Muscle layer of colon (tissue), 2 donors: ENCODE measurements at regions not wholly inside any gene's neighbourhood (a gene's known extent, or its start where the extent isn't known, plus 50 kb on each side); places are given as distances from the start of the nearest gene placed in this dataset.

Experiments used
- H3K27ac ChIP-seq: one replicate; pipeline ENCODE4 v1.7.0; 2013; ENCODE audit warnings: low read depth, mild to moderate bottlenecking, low read length, moderate library complexity
- H3K27me3 ChIP-seq, 2 donors: one replicate each; pipeline ENCODE4 v1.7.0; 2013; ENCODE audit warnings: low read length in 2 of 2, mild to moderate bottlenecking in 2 of 2; ENCODE audit not compliant: insufficient read depth in 2 of 2, control insufficient read depth in 1 of 2
- H3K36me3 ChIP-seq: one replicate; pipeline ENCODE4 v1.7.0; 2013; ENCODE audit warnings: mild to moderate bottlenecking, low read length; ENCODE audit not compliant: insufficient read depth
- H3K4me1 ChIP-seq: one replicate; pipeline ENCODE4 v1.7.0; 2013; ENCODE audit warnings: mild to moderate bottlenecking, low read length; ENCODE audit not compliant: insufficient read depth
- H3K4me3 ChIP-seq, 2 donors: one replicate each; pipeline ENCODE4 v1.7.0; 2013; ENCODE audit warnings: low read length in 2 of 2, low read depth in 1 of 2, mild to moderate bottlenecking in 1 of 2, moderate library complexity in 1 of 2
- H3K9ac ChIP-seq: one replicate; pipeline ENCODE4 v1.7.0; 2013; ENCODE audit warnings: low read length
- H3K9me3 ChIP-seq: one replicate; pipeline ENCODE4 v1.7.0; 2013; ENCODE audit warnings: mild to moderate bottlenecking, low read length
- donor health status: abdominal sarcoma.
- donor health status: Adenocarcinoma of cecum.

DNA sequence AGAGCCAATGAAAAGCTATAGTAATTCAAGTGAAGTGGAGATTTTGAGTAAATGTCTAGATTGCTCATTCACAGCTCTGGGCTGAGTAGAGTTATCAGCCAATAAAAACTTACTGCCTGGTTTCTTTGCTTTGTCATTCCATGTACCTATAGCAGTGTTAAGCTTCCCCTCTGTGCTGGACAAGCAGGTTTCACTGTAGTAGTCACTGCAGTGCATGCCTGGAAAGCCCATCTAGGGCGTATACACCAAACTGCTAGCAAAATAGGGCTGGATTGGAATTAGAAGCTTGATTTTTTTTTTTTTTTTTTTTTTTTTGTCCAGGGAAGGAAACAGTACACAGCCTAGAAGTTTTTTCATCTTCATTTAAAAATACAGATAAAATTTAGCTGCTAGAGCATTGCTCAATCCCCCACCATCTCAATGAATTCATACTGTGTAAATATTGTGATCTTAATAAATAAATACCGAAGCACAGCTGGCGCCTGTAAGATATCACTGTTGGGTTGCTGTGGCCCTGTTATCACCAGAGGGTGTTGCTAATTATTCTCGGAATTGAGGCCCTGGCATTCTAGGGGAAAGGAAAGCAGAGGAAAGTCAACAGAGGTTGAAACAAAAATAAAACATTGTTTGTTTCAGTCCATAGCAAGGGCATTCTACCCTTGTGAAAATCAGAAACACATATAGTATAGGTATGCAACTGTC, 968.5 kb upstream of the GJE1 start:
- Histone ChIP-seq H3K27ac (no peak overlapping the region), H3K4me3 (no peak overlapping the region), H3K36me3 (no peaks in the 10 kb centered on the region), H3K4me1 (peaks cover 4% of the 10 kb centered on the region), H3K9me3 (no peaks in the 10 kb centered on the region), H3K9ac (no peak overlapping the region), H3K27me3 (no peaks in the 10 kb centered on the region)

DNA sequence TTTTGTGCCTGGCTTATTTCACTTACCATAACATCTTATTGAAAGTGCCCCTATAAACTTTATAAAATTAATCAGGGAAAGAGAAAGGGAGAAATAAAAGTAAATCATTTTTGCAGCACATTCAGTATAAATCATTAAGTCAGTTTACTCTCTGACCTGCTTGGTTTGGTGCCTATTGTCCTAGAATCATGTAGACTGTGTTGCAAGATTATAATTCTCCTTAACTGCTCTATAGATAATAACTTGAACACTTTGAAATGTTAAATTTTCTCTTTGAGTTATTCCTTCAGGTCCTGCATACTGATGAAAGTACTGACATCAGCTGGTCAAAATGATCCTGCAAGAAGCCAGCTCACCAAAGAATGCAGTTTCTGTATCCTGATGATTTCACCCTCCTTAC, 969.6 kb upstream of the GJE1 start:
- Histone ChIP-seq H3K9ac (no peak overlapping the region), H3K4me1 (peaks cover 7% of the 10 kb centered on the region), H3K9me3 (no peaks in the 10 kb centered on the region), H3K27ac (no peak overlapping the region), H3K27me3 (no peaks in the 10 kb centered on the region), H3K4me3 (no peak overlapping the region), H3K36me3 (no peaks in the 10 kb centered on the region)

GRCh38 chr6:141158740-141159139, 974.0 kb upstream of the GJE1 start:
- H3K27ac ChIP-seq, result no peak overlapping the region
- no peaks in the 10 kb centered on the region for H3K27me3 ChIP-seq
- H3K9me3 ChIP-seq, result no peaks in the 10 kb centered on the region
- no peak overlapping the region for H3K4me3 ChIP-seq
- H3K36me3 ChIP-seq, result no peaks in the 10 kb centered on the region
- H3K9ac ChIP-seq, result no peak overlapping the region
- H3K4me1 ChIP-seq, result peaks cover 7% of the 10 kb centered on the region

DNA sequence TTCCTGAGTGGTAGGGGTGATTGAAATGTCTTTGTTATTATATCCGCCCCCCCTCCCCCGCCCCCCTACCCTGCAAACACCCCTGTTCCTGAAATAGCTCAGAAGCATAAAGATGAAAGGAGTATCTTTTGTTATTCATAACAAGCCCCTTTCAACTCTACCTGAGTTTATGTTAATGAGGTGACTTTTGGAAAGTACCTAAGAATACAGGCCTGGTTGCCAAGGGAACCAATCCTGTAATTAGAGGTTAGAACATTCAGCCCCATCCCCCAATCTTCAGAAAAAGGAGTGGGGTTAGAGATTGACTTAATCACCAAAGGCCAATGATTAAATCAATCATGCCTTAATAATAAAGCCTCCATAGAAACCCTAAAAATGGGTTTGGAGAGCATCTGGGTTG, 979.2 kb upstream of the GJE1 start:
- H3K9me3 ChIP-seq, result no peaks in the 10 kb centered on the region
- no peaks in the 10 kb centered on the region for H3K36me3 ChIP-seq
- no peak overlapping the region for H3K9ac ChIP-seq
- no peaks in the 10 kb centered on the region for H3K27me3 ChIP-seq
- H3K27ac ChIP-seq, result no peak overlapping the region
- H3K4me1 ChIP-seq, result no peaks in the 10 kb centered on the region
- no peak overlapping the region for H3K4me3 ChIP-seq

DNA sequence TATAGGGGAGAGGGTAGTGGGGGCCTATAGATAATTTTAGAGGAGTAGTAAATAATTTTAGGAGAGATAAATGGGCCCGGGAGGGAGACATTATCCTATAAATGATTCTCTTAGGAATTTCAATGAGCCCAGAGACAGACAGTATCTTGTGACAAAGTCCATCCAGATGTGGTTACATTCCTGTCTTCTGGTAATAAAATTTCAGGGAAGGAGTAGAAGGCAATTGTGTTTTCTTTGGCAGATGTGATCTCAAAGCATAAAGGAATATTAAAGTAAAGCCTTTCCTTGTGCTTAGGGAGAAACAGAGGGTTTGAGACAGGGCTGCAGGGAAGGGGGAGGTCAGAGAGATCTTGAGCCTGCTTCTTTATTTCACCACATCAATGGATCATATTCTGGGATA, 979.8 kb upstream of the GJE1 start:
- Histone ChIP-seq H3K4me1 (no peaks in the 10 kb centered on the region), H3K4me3 (no peak overlapping the region), H3K27ac (no peak overlapping the region), H3K9ac (no peak overlapping the region), H3K36me3 (no peaks in the 10 kb centered on the region), H3K9me3 (no peaks in the 10 kb centered on the region), H3K27me3 (no peaks in the 10 kb centered on the region)

GRCh38 chr6:141151710-141152417, 980.9 kb upstream of the GJE1 start:
- Histone ChIP-seq H3K4me3 (no peak overlapping the region), H3K9ac (no peak overlapping the region), H3K27ac (no peak overlapping the region), H3K27me3 (no peaks in the 10 kb centered on the region), H3K4me1 (no peaks in the 10 kb centered on the region), H3K9me3 (no peaks in the 10 kb centered on the region), H3K36me3 (no peaks in the 10 kb centered on the region)

DNA sequence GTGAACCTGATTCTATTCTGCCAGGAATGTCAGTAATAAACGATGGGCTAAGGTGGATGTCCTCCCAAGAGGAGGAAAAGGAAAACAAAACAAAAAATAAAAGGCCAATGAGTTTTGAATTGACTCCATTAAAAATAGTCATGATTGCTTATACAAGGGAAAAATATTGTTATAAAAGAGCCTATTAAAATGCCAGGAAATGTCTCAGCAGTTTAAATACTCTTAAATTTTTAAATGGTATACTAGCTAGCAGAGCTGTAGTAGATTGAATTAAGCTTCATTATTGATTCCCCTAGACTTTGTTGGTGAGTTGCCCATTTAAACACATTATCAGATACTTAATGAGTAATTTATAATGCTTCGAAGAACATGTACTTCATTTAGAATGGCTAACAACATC, 990.9 kb upstream of the GJE1 start:
- Histone ChIP-seq H3K9me3 (no peaks in the 10 kb centered on the region), H3K36me3 (no peaks in the 10 kb centered on the region), H3K4me3 (no peak overlapping the region), H3K27ac (no peak overlapping the region), H3K4me1 (no peaks in the 10 kb centered on the region), H3K9ac (no peak overlapping the region), H3K27me3 (no peaks in the 10 kb centered on the region)

DNA sequence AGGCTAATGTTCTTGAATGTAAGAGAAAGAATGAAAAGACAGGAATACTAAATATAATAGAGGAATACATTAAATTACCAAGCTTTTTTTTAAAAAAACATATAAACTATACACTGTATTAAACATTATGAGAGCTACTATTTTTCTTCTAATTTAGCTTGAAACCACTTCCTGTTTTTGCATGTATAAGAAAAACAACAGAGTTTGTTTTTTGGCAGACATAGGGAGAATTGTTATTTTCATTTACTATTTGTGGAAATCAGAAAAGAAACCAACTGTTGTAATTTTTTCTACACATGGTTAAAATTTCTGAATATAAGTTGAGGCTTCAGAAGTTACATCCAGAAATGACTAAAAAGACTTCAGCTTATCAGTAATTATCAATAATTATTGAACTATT, 991.8 kb upstream of the GJE1 start:
- Histone ChIP-seq H3K27me3 (no peaks in the 10 kb centered on the region), H3K4me1 (no peaks in the 10 kb centered on the region), H3K27ac (no peak overlapping the region), H3K4me3 (no peak overlapping the region), H3K9ac (no peak overlapping the region), H3K36me3 (no peaks in the 10 kb centered on the region), H3K9me3 (no peaks in the 10 kb centered on the region)

GRCh38 chr6:141139461-141139860, 993.3 kb upstream of the GJE1 start:
- no peak overlapping the region for H3K4me3 ChIP-seq
- no peak overlapping the region for H3K9ac ChIP-seq
- H3K27ac ChIP-seq, result no peak overlapping the region
- no peaks in the 10 kb centered on the region for H3K27me3 ChIP-seq
- H3K36me3 ChIP-seq, result no peaks in the 10 kb centered on the region
- no peaks in the 10 kb centered on the region for H3K4me1 ChIP-seq
- H3K9me3 ChIP-seq, result no peaks in the 10 kb centered on the region

DNA sequence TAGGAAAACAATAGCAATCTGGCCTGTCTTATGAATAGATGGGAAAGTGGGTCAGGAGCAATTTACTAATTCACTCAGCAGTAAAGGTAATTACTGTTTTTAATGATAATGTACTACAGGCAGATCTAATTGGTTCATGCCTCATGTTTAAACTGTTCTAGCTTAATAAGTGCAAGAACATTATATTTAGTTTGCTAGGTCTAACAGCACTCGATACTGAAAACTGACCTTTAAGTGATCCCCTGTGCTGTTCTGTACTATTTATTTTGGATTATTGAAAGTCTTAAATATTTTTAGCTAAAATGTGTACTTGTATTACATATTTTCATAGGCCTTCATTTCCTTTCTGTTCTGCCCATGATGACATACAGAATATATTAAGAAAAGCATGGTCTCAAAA, 998.0 kb upstream of the GJE1 start:
- Histone ChIP-seq H3K27me3 (no peaks in the 10 kb centered on the region), H3K27ac (no peak overlapping the region), H3K4me3 (no peak overlapping the region), H3K36me3 (no peaks in the 10 kb centered on the region), H3K9ac (no peak overlapping the region), H3K9me3 (no peaks in the 10 kb centered on the region), H3K4me1 (no peaks in the 10 kb centered on the region)

GRCh38 chr6:141133836-141134235, 998.9 kb upstream of the GJE1 start:
- no peak overlapping the region for H3K4me3 ChIP-seq
- no peaks in the 10 kb centered on the region for H3K9me3 ChIP-seq
- no peaks in the 10 kb centered on the region for H3K4me1 ChIP-seq
- H3K27me3 ChIP-seq, result no peaks in the 10 kb centered on the region
- H3K27ac ChIP-seq, result no peak overlapping the region
- H3K9ac ChIP-seq, result no peak overlapping the region
- no peaks in the 10 kb centered on the region for H3K36me3 ChIP-seq

DNA sequence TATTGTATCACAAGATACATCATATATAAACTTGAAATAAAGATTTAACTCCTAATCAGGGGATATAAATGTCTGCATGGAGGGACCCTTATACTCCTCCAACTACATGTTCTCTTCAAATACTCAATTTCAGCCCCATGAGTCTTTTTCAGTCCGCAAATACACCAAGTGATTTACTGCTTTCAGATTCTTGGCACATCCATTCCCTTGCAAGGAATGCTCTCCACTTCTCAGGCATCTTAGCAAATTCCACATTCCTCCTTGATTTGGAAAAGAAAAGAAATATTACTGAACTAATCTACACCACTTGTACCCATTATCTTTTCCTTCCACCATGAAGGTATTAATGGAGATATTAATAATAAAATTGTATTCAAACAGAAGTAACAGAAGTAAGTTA, 999.4 kb upstream of the GJE1 start:
- H3K4me3 ChIP-seq, result no peak overlapping the region
- H3K27ac ChIP-seq, result no peak overlapping the region
- H3K9me3 ChIP-seq, result no peaks in the 10 kb centered on the region
- H3K9ac ChIP-seq, result no peak overlapping the region
- H3K4me1 ChIP-seq, result no peaks in the 10 kb centered on the region
- no peaks in the 10 kb centered on the region for H3K27me3 ChIP-seq
- H3K36me3 ChIP-seq, result no peaks in the 10 kb centered on the region
